ENCODE measurements at regions not wholly inside any gene's neighbourhood (a gene's known extent, or its start where the extent isn't known, plus 50 kb on each side); places are given as distances from the start of the nearest gene placed in this dataset.
A peak's percentile ranks its signal among the peaks of the same experiment; 100 is the strongest.

GRCh38 chr1:224521904-224522734 is 87.5 kb upstream of the WDR26 start:
- Histone ChIP-seq H3K4me2 (no peak overlapping the region), H3K4me1 (no peaks in the 10 kb centered on the region), H3K9me3 (no peaks in the 10 kb centered on the region), H3K27ac (no peak overlapping the region), H3K4me3 (no peak overlapping the region)
- WGBS (ENCODE audit: missing lambda C conversion rate), result 32% methylated on average over 3 of the region's 3 CpGs
- FAIRE-seq (no peak), ATAC-seq (peak in 1 of 2 experiments; percentile 61; a peak in 3 of 6 replicates), DNase-seq (ENCODE audit: low read depth in 1 of 2, low spot score in 1 of 2) (no peak)
- POLR2A ChIA-PET, result no interaction called here
- CTCF ChIA-PET, result interaction anchor here (0.8 to 5.5 kb wide), 5 partner anchors 8 to 400 kb away, joined by 3 to 55 read pairs (median 7); no protein-coding TSS in a partner anchor
- TF ChIP-seq CBX8 (IDR thresholded peaks at IDR 0.05), result no peak
- TF ChIP-seq FOXS1 (CRISPR knock-in tag; IDR thresholded peaks at IDR 0.05), result no peak
- TF ChIP-seq POLR2AphosphoS2 (conservative IDR thresholded peaks at IDR 0.05; ENCODE audit: low read length), result no peak
- TF ChIP-seq BCL3 (IDR thresholded peaks at IDR 0.05), result no peak
- TF ChIP-seq PBX3 (IDR thresholded peaks at IDR 0.05), result no peak
- no peak for TF ChIP-seq HES2 (IDR thresholded peaks at IDR 0.05)
- no peak for TF ChIP-seq HMGXB4 (CRISPR knock-in tag; IDR thresholded peaks at IDR 0.05; ENCODE audit: borderline replicate concordance)
- TF ChIP-seq TFCP2L1 (CRISPR knock-in tag; IDR thresholded peaks at IDR 0.05), result no peak
- no peak for TF ChIP-seq NR3C1 (IDR thresholded peaks at IDR 0.05)
- no peak for TF ChIP-seq MAX (IDR thresholded peaks at IDR 0.05)
- no peak for TF ChIP-seq MAFK (IDR thresholded peaks at IDR 0.05; ENCODE audit: partially characterized antibody)

GRCh38 chr1:224523676-224524075 is 89.1 kb upstream of the WDR26 start:
- H3K9me3 ChIP-seq, result no peaks in the 10 kb centered on the region
- POLR2A ChIA-PET, result no interaction called here
- H3K27ac ChIP-seq, result no peak overlapping the region
- CTCF ChIA-PET, result interaction anchor here (1.2 to 5.5 kb wide), 3 partner anchors 10 to 399 kb away, joined by 3 to 55 read pairs (median 12); no protein-coding TSS in a partner anchor
- TF ChIP-seq KDM5A (IDR thresholded peaks at IDR 0.05) (no peak), CBX8 (IDR thresholded peaks at IDR 0.05) (no peak), MAX (IDR thresholded peaks at IDR 0.05) (no peak), E2F6 (IDR thresholded peaks at IDR 0.05; ENCODE audit: borderline replicate concordance, low read depth) (no peak), MAZ (IDR thresholded peaks at IDR 0.05; ENCODE audit: borderline replicate concordance, low read depth, low read length) (no peak), POLR2A (IDR thresholded peaks at IDR 0.05; ENCODE audit: low read length) (no peak), EP300 (IDR thresholded peaks at IDR 0.05) (no peak), BCL3 (IDR thresholded peaks at IDR 0.05) (no peak), CTCF (IDR thresholded peaks at IDR 0.05) (no peak), ATOH8 (CRISPR knock-in tag; IDR thresholded peaks at IDR 0.05; ENCODE audit: low read depth) (no peak), KDM1A (IDR thresholded peaks at IDR 0.05; ENCODE audit: low read depth) (no peak), ZFP36 (IDR thresholded peaks at IDR 0.05; ENCODE audit: borderline replicate concordance, partially characterized antibody) (no peak), TP53 (CRISPR knock-in tag; IDR thresholded peaks at IDR 0.05) (no peak), HOXA7 (CRISPR knock-in tag; IDR thresholded peaks at IDR 0.05) (no peak), ZNF302 (CRISPR knock-in tag; IDR thresholded peaks at IDR 0.05) (no peak), NR3C1 (IDR thresholded peaks at IDR 0.05) (no peak), GATA3 (IDR thresholded peaks at IDR 0.05; ENCODE audit: borderline replicate concordance) (no peak), RARB (CRISPR knock-in tag; IDR thresholded peaks at IDR 0.05) (no peak), CHD2 (IDR thresholded peaks at IDR 0.05; ENCODE audit: low read length, partially characterized antibody) (no peak)
- ATAC-seq, result no peak
- peaks cover under 1% of the 10 kb centered on the region; the same call in 2 of the 3 replicates for H3K4me1 ChIP-seq
- DNase-seq (ENCODE audit: low read depth in 1 of 2, low spot score in 1 of 2), result no peak
- no peak for FAIRE-seq
- H3K4me2 ChIP-seq, result no peak overlapping the region
- no peak overlapping the region for H3K4me3 ChIP-seq

Data from A549 (cell line).